Neural cell (in vitro differentiated cells): ENCODE measurements at regions not wholly inside any gene's neighbourhood (a gene's known extent, or its start where the extent isn't known, plus 50 kb on each side); places are given as distances from the start of the nearest gene placed in this dataset.

ENCODE experiments used
- CTCF ChIP-seq: fragments of 450-650 bp; IDR thresholded peaks from 2 replicates; pipeline ENCODE4 v1.5.1; 2014; ENCODE audit warnings: antibody characterized with exemption, mild to moderate bottlenecking, moderate library complexity; ENCODE audit not compliant: poor library complexity, severe bottlenecking
- EP300 ChIP-seq: fragments of 450-650 bp; conservative IDR thresholded peaks from 2 replicates; pipeline ENCODE4 v1.6.1; 2014; ENCODE audit warnings: antibody characterized with exemption, mild to moderate bottlenecking, moderate library complexity; ENCODE audit not compliant: poor library complexity, severe bottlenecking
- EZH2 ChIP-seq: fragments of 200-600, 300-800 bp; shearing (Covaris generic), sonication (generic); IDR thresholded peaks from 2 replicates; pipeline ENCODE4 v1.6.1; 2014; ENCODE audit warnings: antibody characterized with exemption, low read length, borderline replicate concordance, mild to moderate bottlenecking; ENCODE audit not compliant: insufficient read depth, poor library complexity, severe bottlenecking
- MXI1 ChIP-seq: fragments of 450-650 bp; conservative IDR thresholded peaks from 2 replicates; pipeline ENCODE4 v1.6.1; 2014; ENCODE audit warnings: antibody characterized with exemption, mild to moderate bottlenecking; ENCODE audit not compliant: poor library complexity, severe bottlenecking
- RAD21 ChIP-seq: fragments of 450-650 bp; conservative IDR thresholded peaks from 2 replicates; pipeline ENCODE4 v1.6.1; 2014; ENCODE audit warnings: antibody characterized with exemption, mild to moderate bottlenecking, moderate library complexity
- TF ChIP-seq, protein P1 (sequence below): IDR thresholded peaks from 2 replicates; pipeline ENCODE4 v1.6.1; 2012; ENCODE audit warnings: borderline replicate concordance

- TF ChIP-seq EP300 (no peak), CTCF (no peak), EZH2 (no peak), MXI1 (no peak), RAD21 (no peak)
- TF ChIP-seq, protein P1, sequence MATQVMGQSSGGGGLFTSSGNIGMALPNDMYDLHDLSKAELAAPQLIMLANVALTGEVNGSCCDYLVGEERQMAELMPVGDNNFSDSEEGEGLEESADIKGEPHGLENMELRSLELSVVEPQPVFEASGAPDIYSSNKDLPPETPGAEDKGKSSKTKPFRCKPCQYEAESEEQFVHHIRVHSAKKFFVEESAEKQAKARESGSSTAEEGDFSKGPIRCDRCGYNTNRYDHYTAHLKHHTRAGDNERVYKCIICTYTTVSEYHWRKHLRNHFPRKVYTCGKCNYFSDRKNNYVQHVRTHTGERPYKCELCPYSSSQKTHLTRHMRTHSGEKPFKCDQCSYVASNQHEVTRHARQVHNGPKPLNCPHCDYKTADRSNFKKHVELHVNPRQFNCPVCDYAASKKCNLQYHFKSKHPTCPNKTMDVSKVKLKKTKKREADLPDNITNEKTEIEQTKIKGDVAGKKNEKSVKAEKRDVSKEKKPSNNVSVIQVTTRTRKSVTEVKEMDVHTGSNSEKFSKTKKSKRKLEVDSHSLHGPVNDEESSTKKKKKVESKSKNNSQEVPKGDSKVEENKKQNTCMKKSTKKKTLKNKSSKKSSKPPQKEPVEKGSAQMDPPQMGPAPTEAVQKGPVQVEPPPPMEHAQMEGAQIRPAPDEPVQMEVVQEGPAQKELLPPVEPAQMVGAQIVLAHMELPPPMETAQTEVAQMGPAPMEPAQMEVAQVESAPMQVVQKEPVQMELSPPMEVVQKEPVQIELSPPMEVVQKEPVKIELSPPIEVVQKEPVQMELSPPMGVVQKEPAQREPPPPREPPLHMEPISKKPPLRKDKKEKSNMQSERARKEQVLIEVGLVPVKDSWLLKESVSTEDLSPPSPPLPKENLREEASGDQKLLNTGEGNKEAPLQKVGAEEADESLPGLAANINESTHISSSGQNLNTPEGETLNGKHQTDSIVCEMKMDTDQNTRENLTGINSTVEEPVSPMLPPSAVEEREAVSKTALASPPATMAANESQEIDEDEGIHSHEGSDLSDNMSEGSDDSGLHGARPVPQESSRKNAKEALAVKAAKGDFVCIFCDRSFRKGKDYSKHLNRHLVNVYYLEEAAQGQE, result no peak
Measured at GRCh38 chr2:19617257-19617848, 258.9 kb upstream of the OSR1 start.
